OCI-LY1 (cell line): ENCODE measurements at regions not wholly inside any gene's neighbourhood (a gene's known extent, or its start where the extent isn't known, plus 50 kb on each side); places are given as distances from the start of the nearest gene placed in this dataset.

Source experiments
- EZH2 ChIP-seq: fragments of 200-600 bp; sonication (generic), shearing (Covaris generic); IDR thresholded peaks from 2 replicates; pipeline ENCODE4 v1.8.0; 2017; ENCODE audit warnings: borderline replicate concordance, mixed run types, mild to moderate bottlenecking, antibody characterized with exemption, low read length, moderate library complexity, mixed read lengths
- TF ChIP-seq, protein P1 (sequence below): fragments of 200-600 bp; sonication (generic), shearing (Covaris generic); IDR thresholded peaks from 2 replicates; pipeline ENCODE4 v1.5.1; 2017; ENCODE audit warnings: mild to moderate bottlenecking, antibody characterized with exemption, low read length, moderate library complexity, mixed read lengths

DNA sequence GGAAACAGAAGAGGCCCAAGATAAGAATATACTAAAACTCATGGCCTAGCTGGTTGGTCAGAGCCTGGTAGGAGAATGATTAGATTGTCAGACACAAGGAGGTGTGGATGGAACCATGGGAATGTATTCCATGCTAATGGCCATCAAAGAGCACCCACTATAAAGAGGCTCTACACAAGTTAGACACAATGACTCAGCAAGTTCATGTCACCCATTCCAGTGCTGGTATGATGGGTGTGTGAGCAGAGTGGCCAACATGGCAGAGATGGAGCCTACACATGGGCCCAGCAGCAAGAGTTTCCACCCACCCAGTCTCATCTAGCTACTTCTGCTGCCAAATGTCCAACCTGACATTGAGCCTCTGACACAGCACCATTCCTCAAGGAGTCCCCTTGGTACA, 97.5 kb upstream of the COG2 start:
- TF ChIP-seq EZH2: no peak
- TF ChIP-seq, protein P1, sequence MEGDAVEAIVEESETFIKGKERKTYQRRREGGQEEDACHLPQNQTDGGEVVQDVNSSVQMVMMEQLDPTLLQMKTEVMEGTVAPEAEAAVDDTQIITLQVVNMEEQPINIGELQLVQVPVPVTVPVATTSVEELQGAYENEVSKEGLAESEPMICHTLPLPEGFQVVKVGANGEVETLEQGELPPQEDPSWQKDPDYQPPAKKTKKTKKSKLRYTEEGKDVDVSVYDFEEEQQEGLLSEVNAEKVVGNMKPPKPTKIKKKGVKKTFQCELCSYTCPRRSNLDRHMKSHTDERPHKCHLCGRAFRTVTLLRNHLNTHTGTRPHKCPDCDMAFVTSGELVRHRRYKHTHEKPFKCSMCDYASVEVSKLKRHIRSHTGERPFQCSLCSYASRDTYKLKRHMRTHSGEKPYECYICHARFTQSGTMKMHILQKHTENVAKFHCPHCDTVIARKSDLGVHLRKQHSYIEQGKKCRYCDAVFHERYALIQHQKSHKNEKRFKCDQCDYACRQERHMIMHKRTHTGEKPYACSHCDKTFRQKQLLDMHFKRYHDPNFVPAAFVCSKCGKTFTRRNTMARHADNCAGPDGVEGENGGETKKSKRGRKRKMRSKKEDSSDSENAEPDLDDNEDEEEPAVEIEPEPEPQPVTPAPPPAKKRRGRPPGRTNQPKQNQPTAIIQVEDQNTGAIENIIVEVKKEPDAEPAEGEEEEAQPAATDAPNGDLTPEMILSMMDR: no peak
